K562 (cell line): ENCODE measurements at regions not wholly inside any gene's neighbourhood (a gene's known extent, or its start where the extent isn't known, plus 50 kb on each side); places are given as distances from the start of the nearest gene placed in this dataset.

Source experiments
- ATAC-seq: fragments of 200-7000 bp; cut with Tn5 transposase; 3 replicates; pipeline ENCODE4 v1.9.1; 2020; ENCODE audit warnings: moderate library complexity
- BruUV-seq: library from RNA; stranded (reverse); fragments of 400-500 nt; replicated peaks from 2 replicates; lab custom pipeline; 2021; lab: Mats Ljungman, UMichigan
- CTCF ChIA-PET: fragments of 300-600 bp; formaldehyde crosslinking; extraction: SDS; loops from one replicate; lab custom pipeline; 2021; ENCODE audit warnings: low intra/inter-chr PET ratio; lab: Yijun Ruan, JAX
- POLR2A ChIA-PET: fragments of 300-600, 350-650 bp; sonication (Branson Sonifier 250); formaldehyde crosslinking; extraction: SDS; loops from one replicate; lab custom pipeline; 2021; ENCODE audit warnings: antibody characterized with exemption, inconsistent platforms; lab: Yijun Ruan, JAX
- DNase-seq, 4 experiments: peaks; one replicate each; pipeline versions ENCODE4 v3.0.0 to v3.0.0-alpha.2; 2011 to 2018; ENCODE audit warnings: low spot score in 3 of 4, mixed read lengths in 3 of 4; ENCODE audit errors: extremely low read depth in 1 of 4
- FAIRE-seq: peaks from 2 replicates; lab custom pipeline; 2011; peaks lifted over from hg19 to GRCh38; lab: Jason Lieb, UNC
- H2AFZ ChIP-seq: 2 replicates; pipeline ENCODE4 v1.6.0; 2011; ENCODE audit warnings: low read depth, low read length, control low read depth, inconsistent platforms
- H3K27ac ChIP-seq: fragments of 200-600 bp; 3 replicates; pipeline ENCODE4 v1.8.0; 2011; ENCODE audit warnings: low read depth, mild to moderate bottlenecking, control low read depth, inconsistent platforms, low read length, moderate library complexity, mixed read lengths; ENCODE audit errors: extremely low read depth
- H3K27me3 ChIP-seq, 2 experiments: fragments of 300-600 bp in 1 of 2; 2 replicates in 1 of 2; 3 replicates in 1 of 2; pipeline versions ENCODE4 v1.6.0 to v1.8.0; 2011; ENCODE audit warnings: inconsistent platforms in 2 of 2, low read length in 2 of 2, mild to moderate bottlenecking in 1 of 2, mixed read lengths in 1 of 2, moderate library complexity in 1 of 2; ENCODE audit not compliant: control insufficient read depth in 2 of 2, insufficient read depth in 2 of 2
- H3K36me3 ChIP-seq: fragments of 300-600 bp; 3 replicates; pipeline ENCODE4 v1.8.0; 2011; ENCODE audit warnings: mild to moderate bottlenecking, low read length, inconsistent platforms; ENCODE audit not compliant: control insufficient read depth, insufficient read depth
- H3K4me1 ChIP-seq, 2 experiments: fragments of 200-600 bp in 1 of 2; replicated peaks in 1 of 2; 2 replicates in 1 of 2; 3 replicates in 1 of 2; pipeline versions ENCODE4 v1.5.1 to v1.8.0; 2011; ENCODE audit warnings: inconsistent platforms in 2 of 2, low read length in 2 of 2, mild to moderate bottlenecking in 1 of 2, mixed read lengths in 1 of 2, moderate library complexity in 1 of 2; ENCODE audit not compliant: control insufficient read depth in 2 of 2, insufficient read depth in 2 of 2
- H3K4me2 ChIP-seq: 2 replicates; pipeline ENCODE4 v1.6.1; 2011; ENCODE audit warnings: low read length, control low read depth, inconsistent platforms, mixed read lengths; ENCODE audit not compliant: insufficient read depth
- H3K4me3 ChIP-seq: fragments of 200-600 bp; sonication (generic), shearing (Covaris generic); 2 replicates; pipeline ENCODE4 v1.5.1; 2016; ENCODE audit warnings: control low read depth, inconsistent platforms
- H3K79me2 ChIP-seq: fragments of 200-600 bp; 3 replicates; pipeline ENCODE4 v1.8.0; 2011; ENCODE audit warnings: low read length, inconsistent platforms; ENCODE audit not compliant: control insufficient read depth, insufficient read depth
- H3K9ac ChIP-seq, 2 experiments: 2 replicates each; pipeline versions ENCODE4 v1.6.0 to v1.6.1; 2011; ENCODE audit warnings: low read depth in 2 of 2, low read length in 2 of 2, control low read depth in 1 of 2, inconsistent platforms in 1 of 2, mild to moderate bottlenecking in 1 of 2, mixed read lengths in 1 of 2; ENCODE audit not compliant: insufficient read depth in 1 of 2
- H3K9me1 ChIP-seq: one replicate; pipeline ENCODE4 v1.6.0; 2011; ENCODE audit warnings: inconsistent platforms, mild to moderate bottlenecking, low read length, moderate library complexity; ENCODE audit not compliant: control insufficient read depth, insufficient read depth
- H3K9me3 ChIP-seq: replicated peaks from 2 replicates; pipeline ENCODE4 v1.5.1; 2011; ENCODE audit warnings: low read depth, low read length, inconsistent platforms; ENCODE audit not compliant: control insufficient read depth, insufficient read depth
- H4K20me1 ChIP-seq: replicated peaks from 2 replicates; pipeline ENCODE4 v1.6.1; 2011; ENCODE audit warnings: low read length, inconsistent platforms, mixed read lengths; ENCODE audit not compliant: control insufficient read depth, insufficient read depth
- FOXA3 ChIP-seq, 2 experiments: fragments of 450-650 bp in 1 of 2; sonication (generic) in 1 of 2; formaldehyde crosslinking; IDR thresholded peaks in 1 of 2; conservative IDR thresholded peaks in 1 of 2; 2 replicates each; pipeline versions ENCODE4 v1.4.0 to v1.8.0; 2020 to 2022; ENCODE audit warnings: mild to moderate bottlenecking in 2 of 2, missing genetic modification reagents in 1 of 2
- HSF4 ChIP-seq: fragments of 250-450 bp; sonication (Bioruptor Pico); IDR thresholded peaks from 2 replicates; pipeline ENCODE4 v2.1.2; 2022; ENCODE audit warnings: mild to moderate bottlenecking, moderate library complexity, borderline replicate concordance
- MAFG ChIP-seq: fragments of 450-650 bp; conservative IDR thresholded peaks from 2 replicates; pipeline ENCODE4 v1.6.1; 2016; ENCODE audit warnings: missing genetic modification characterization, missing compliant biosample characterization
- NCOA1 ChIP-seq: fragments of 450-650 bp; IDR thresholded peaks from 2 replicates; pipeline ENCODE4 v1.6.1; 2016; ENCODE audit warnings: low read depth
- PBX2 ChIP-seq, 2 experiments: IDR thresholded peaks in 1 of 2; conservative IDR thresholded peaks in 1 of 2; 2 replicates each; pipeline ENCODE4 v1.6.1; 2016; ENCODE audit warnings: low read depth in 2 of 2, mild to moderate bottlenecking in 1 of 2, missing compliant biosample characterization in 1 of 2, missing genetic modification characterization in 1 of 2, moderate library complexity in 1 of 2
- RBM15 ChIP-seq: fragments of 200-400 bp; formaldehyde crosslinking; IDR thresholded peaks from 2 replicates; pipeline ENCODE4 v1.6.1; 2018; ENCODE audit warnings: mild to moderate bottlenecking, low read length, moderate library complexity; ENCODE audit not compliant: insufficient read depth
- SMAD4 ChIP-seq: fragments of 250-450 bp; sonication (Bioruptor Pico); conservative IDR thresholded peaks from 2 replicates; pipeline ENCODE4 v1.8.0; 2021; ENCODE audit warnings: inconsistent platforms, mild to moderate bottlenecking, moderate library complexity
- UBTF ChIP-seq, 2 experiments: IDR thresholded peaks; 2 replicates each; pipeline ENCODE4 v1.6.1; 2012; ENCODE audit warnings: improper control_type of control experiment in 2 of 2, low read depth in 2 of 2, low read length in 2 of 2, borderline replicate concordance in 1 of 2
- ZC3H8 ChIP-seq: fragments of 450-650 bp; IDR thresholded peaks from 2 replicates; pipeline ENCODE4 v1.6.1; 2017
- ZNF140 ChIP-seq: fragments of 250-450 bp; sonication (Bioruptor Pico); IDR thresholded peaks from 2 replicates; pipeline ENCODE4 v1.8.0; 2021; ENCODE audit warnings: moderate library complexity, mild to moderate bottlenecking, inconsistent platforms
- ZNF740 ChIP-seq, 3 experiments: fragments of 200-800 bp in 1 of 3; sonication (Bioruptor generic) in 1 of 3; sonication (generic) in 1 of 3; formaldehyde crosslinking in 1 of 3; IDR thresholded peaks; 2 replicates each; pipeline versions ENCODE4 v1.6.1 to v1.8.0; 2016 to 2022; ENCODE audit warnings: mild to moderate bottlenecking in 2 of 3, missing compliant biosample characterization in 2 of 3, missing genetic modification characterization in 2 of 3, missing genetic modification reagents in 1 of 3
- ZNF766 ChIP-seq: fragments of 200-800 bp; sonication (Bioruptor generic); conservative IDR thresholded peaks from 2 replicates; pipeline ENCODE4 v1.6.1; 2016; ENCODE audit warnings: missing genetic modification characterization, missing compliant biosample characterization
- WGBS: fragments of 100-300 bp; shearing (Covaris generic); methylation state at CpG from one replicate; pipeline ENCODE4 v1.1.6; 2016; ENCODE audit warnings: low coverage, mixed read lengths; ENCODE audit not compliant: insufficient coverage; ENCODE audit errors: missing lambda C conversion rate; 5-methylcytosine and 5-hydroxymethylcytosine counted together
- in situ Hi-C: fragments of 300-500 bp; cut with MboI; formaldehyde crosslinking; loops from 4 replicates; pipeline ENCODE4 v1.15.0; 2018; ENCODE audit warnings: inconsistent platforms, mixed read lengths
- intact Hi-C: fragments of 100-400 bp; cut with micrococcal nuclease; formaldehyde crosslinking; loops from 2 replicates; pipeline ENCODE4 v1.14.2; 2022

GRCh38 chr3:191958980-191959671, 498.2 kb downstream of the PYDC2 start:
- Histone ChIP-seq H3K9me1 (no peaks in the 10 kb centered on the region), H3K9me3 (no peaks in the 10 kb centered on the region), H3K4me1 (no peaks in the 10 kb centered on the region), H3K9ac (no peak overlapping the region), H3K27me3 (no peaks in the 10 kb centered on the region), H3K27ac (no peak overlapping the region), H2AFZ (no peak overlapping the region), H3K79me2 (no peaks in the 10 kb centered on the region)
- POLR2A ChIA-PET, result no interaction called here
- ATAC-seq (no peak), DNase-seq (no peak), FAIRE-seq (no peak)
- CTCF ChIA-PET, result no interaction called here
- 3% methylated on average over 3 of the region's 3 CpGs for WGBS
- TF ChIP-seq NCOA1 (no peak), ZNF766 (CRISPR knock-in tag) (no peak), ZNF140 (no peak), ZNF740 (CRISPR knock-in tag; IDR thresholded peaks at IDR 0.05) (no peak), ZNF740 (tag; IDR thresholded peaks at IDR 0.05) (no peak), MAFG (tag) (no peak), PBX2 (CRISPR knock-in tag; IDR thresholded peaks at IDR 0.05; ENCODE audit: low read depth) (no peak), PBX2 (tag; conservative IDR thresholded peaks at IDR 0.05; ENCODE audit: low read depth) (no peak), UBTF (IDR thresholded peaks at IDR 0.05; ENCODE audit: borderline replicate concordance in 1 of 2, low read depth in 2 of 2, low read length in 2 of 2) (no peak), HSF4 (CRISPR knock-in tag) (no peak), FOXA3 (CRISPR knock-in tag; conservative IDR thresholded peaks at IDR 0.05 in 1 of 2, IDR thresholded peaks at IDR 0.05 in 1 of 2) (no peak), RBM15 (no peak), SMAD4 (CRISPR knock-in tag) (no peak), ZC3H8 (no peak)
- TF ChIP-seq, all 486 proteins: peak for 0
- in situ Hi-C loops, result no loop called here
- H4K20me1 ChIP-seq, result no peaks in the 10 kb centered on the region
- no peak overlapping the region for H3K4me2 ChIP-seq
- no peaks in the 10 kb centered on the region for H3K36me3 ChIP-seq
- no peak overlapping the region for H3K4me3 ChIP-seq
- no TSS peak for BruUV-seq
- intact Hi-C loops, result no loop called here
